NCI-H82 (cell line): ENCODE measurements at regions not wholly inside any gene's neighbourhood (a gene's known extent, or its start where the extent isn't known, plus 50 kb on each side); places are given as distances from the start of the nearest gene placed in this dataset.
A peak's percentile ranks its signal among the peaks of the same experiment; 100 is the strongest.
"Not testable (repeated sequence)": the region's sequence is repeated elsewhere in the genome, so short reads cannot be mapped to it uniquely, and the experiment has no call there.

ENCODE experiments used
- DNase-seq: peaks from one replicate; lab custom pipeline; 2025; lab: John Stamatoyannopoulos, UW

DNA sequence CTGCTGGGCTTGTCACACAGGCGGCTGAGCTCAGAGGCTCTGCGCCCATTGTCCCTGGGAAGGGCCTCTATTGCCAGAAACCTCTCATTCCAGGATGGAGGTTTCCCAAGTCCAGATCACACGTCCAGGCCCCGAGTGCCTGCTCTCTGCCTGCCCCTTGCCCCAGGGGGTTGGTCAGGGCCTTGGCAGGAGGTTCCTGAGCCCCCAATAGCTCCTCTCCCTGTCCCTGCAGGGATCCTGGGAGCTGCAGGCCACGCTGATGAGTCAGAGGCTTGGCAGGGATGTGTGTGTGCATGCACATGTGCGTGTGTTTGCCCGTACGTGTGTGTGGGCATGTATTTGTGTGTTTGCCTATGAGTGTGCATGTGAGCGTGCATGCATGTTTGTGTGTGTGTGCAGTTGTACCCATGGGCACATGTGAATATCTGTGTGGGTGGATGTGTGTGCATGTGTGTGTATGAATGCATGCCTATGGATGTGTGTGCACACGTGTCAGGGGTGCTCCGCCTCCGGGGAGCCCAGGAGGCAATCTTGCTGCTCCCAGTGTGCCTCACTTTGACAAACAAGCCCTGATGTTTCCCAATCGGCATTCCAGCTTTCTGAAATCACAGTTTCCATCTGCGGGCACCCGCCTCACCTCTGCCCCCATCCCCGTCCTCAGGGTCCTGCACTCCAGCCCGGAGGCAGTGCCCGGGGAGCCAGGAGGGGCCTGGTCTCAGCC, 98.4 kb upstream of the GSE1 start:
- DNase-seq, result no peak

DNA sequence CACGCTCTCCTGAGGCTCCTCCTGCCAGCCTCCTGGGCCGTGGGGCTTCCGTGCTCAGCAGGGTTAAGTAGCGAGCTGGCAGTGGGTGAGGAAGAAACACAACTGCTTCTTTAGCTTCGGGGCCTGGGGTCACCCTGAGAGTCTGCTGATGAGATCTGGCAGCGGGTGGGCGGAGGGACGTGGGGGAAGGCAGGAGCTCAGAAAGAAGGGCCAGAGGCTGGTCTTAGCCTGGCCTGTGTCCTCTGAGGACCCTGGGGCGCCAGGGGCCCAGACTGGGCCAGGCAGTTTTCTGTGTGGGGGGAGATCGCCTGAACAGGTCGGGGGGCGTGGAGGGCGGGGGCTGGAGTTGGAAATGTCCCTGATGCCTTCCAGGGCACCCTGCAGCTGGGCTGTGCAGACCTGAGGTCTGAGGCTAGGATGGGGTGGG, 97.8 kb upstream of the GSE1 start:
- DNase-seq, result no peak

DNA sequence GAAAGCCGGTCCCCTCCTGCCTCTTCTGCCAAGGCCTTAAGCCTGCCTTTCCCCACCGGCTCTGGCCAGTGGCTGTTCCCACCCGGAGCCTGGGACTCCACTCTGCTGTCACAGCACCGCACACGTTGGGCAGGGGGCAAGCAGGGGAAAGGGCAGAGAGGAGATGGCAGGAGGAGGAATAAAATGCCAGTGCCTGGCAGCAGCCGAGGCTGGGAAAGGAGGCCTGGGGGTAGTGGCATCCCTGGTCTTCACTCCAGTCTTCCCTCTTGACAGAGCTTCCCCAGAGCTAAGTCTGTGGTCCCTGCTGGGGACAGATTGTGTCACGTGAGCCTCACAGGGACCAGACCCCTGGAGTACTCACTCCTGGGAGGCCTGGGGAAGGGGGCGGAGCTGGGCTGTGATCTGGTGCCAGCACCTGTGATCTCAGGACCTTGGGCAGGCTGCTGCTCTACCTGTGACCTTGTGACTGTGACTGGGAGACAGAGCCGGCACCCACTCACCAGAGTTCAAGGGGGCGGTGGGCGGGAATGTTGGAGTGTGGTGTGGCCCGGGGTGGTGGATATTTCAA, 97.2 kb upstream of the GSE1 start:
- DNase-seq, result peak; percentile 47

DNA sequence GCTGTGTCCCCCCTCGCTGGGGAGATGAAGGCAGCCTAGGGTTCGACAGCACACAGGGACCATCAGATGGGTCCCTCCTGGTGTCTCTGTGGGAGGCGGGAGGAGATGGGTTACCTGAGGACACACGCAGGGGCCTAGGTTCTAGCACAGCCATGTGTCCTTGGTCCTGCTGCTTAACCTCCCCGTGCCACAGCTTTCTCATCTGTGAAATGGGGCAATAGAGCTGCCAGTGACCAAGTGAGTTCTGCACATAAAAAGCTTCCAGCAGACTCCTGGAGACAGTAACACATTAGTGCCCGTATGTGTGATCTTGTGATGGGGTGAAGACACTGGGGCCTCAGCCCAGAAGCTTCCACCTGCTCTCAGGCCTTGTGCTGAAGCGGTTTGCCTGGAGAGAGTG, 96.0 kb upstream of the GSE1 start:
- DNase-seq, result no peak

DNA sequence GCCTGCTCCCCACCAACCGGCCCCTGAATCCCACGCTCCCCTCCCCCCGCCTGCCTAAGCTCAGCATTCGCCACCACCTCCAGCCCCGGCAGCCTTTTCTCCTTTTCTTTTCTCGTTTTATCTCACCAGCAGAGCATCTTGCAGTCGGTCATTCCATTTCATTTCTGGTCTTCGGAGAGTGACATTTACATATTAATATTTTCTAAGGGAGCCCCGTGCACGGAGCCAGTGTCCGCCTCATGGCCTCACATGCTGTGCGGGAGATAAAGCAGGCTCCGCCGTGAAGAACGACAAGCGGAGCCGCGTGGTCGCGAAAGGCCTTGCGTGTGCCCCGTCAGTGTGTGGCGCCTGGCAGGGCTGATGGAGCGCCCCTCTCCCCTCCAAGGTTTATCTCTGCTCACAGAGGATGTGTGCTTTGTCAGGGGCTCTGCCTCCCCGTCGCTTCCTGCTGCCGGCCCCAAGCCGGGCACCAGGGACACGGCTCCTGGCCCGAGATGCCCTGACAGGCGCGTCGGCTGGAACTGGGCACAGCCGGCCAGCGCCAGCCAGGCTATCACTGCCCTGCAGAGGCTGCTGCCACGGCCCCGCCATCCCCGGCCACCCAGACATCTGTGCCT, 95.5 kb upstream of the GSE1 start:
- no peak for DNase-seq

DNA sequence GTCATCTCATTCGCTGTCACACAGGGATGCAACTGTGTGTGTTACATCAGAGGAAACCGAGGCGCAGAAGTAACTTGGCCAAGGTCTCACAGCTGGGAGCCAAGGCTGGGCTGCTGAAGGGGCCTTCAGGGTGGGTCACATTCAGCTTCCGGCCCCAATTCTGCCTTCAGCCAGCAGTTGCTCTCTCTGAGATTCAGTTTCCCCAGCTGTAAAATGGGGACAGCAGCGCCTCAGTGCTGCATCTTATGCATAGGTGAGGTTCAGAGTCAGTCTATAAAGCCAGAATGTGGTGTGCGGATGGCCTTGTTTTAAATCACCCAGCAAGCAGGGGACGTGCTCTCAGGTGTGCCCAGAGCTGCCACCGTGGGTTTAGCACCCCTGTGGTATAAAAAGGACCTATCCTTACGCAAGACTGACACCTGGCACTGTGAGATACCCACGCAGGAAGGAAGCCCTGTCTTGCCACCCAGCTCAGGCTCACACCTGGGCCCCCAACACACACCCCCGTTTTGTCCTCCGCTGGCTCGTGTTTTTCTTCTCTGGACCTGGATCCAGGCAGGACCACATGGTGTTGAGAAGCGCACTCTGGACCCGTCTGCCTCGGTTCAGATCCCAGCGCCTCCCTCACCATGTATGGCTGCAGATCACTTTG, 94.6 kb upstream of the GSE1 start:
- no peak for DNase-seq

DNA sequence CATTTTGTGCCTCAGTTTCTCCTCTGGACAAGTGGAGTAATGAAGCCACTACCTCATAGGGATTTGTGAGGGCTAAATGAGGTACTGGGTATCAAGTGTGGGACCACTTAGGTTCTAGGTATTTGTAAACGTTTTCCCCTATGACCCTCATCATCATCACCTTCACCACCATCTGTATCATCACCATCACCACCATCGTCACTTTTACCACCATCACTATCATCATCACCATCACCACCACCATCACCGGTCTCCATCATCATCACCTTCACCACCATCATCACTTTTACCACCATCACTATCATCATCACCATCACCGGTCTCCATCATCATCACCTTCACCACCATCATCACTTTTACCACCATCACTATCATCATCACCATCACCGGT, 94.1 kb upstream of the GSE1 start:
- DNase-seq, result not testable (repeated sequence)

DNA sequence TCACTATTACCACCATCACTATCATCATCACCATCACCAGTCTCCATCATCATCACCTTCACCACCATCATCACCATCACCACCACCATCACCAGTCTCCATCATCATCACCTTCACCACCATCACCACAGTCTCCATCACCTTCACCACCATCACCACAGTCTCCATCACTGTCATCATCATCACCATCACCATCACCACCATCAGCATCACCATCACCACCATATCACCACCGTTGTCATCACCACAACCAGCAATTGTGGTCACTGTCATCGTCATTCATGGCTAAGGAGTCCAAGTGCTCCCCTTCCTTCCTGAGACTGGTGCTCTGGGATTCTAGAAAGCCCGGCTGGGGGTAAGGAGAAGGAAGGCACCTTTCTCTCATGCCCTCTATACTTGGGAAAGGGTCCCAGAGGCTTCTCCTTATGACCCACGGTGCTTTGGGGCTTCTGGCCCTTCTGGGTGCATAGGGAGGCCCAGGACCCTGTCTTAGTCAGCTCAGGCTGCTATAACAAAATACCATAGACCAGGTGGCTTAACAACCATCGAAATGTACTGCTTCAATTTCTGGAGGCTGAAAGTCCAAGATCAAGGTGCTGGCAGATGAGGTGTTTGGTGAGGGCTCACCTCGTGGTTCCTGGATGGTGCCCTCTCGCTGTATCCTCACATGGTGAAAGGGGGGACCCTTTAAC, 93.4 kb upstream of the GSE1 start:
- no peak for DNase-seq

DNA sequence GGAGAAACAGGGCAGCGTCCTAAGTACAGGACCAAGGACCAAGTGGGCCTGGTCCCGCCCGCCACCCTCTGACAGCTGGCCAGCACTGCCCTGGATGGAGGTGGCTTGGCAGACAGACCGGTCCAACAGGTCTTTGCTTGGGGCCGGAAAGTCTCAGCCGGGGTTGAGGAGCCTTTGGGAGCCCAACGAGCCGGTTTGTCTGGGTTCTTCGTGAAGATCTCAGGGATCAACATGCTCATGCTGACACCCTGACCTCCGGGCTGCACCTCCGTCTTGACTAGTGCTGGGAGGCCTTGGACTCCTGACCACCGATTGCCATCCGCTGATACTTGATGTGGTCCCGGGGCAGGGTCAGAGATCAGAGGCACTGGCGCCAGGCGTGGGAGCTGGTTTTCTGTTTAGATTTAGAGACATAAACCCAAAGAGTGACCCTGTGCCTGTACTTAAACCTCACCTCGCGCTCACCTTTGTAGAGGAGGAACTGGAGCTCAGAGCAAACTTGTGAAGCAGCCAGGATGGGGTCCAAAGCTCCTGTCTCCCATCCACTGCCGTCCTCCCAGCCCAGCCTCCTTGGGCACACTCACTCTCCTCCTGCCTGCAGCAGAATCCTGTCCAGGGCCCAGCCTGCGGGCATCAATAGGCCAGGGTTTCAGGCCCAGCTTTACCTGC, 92.1 kb upstream of the GSE1 start:
- DNase-seq, result no peak

DNA sequence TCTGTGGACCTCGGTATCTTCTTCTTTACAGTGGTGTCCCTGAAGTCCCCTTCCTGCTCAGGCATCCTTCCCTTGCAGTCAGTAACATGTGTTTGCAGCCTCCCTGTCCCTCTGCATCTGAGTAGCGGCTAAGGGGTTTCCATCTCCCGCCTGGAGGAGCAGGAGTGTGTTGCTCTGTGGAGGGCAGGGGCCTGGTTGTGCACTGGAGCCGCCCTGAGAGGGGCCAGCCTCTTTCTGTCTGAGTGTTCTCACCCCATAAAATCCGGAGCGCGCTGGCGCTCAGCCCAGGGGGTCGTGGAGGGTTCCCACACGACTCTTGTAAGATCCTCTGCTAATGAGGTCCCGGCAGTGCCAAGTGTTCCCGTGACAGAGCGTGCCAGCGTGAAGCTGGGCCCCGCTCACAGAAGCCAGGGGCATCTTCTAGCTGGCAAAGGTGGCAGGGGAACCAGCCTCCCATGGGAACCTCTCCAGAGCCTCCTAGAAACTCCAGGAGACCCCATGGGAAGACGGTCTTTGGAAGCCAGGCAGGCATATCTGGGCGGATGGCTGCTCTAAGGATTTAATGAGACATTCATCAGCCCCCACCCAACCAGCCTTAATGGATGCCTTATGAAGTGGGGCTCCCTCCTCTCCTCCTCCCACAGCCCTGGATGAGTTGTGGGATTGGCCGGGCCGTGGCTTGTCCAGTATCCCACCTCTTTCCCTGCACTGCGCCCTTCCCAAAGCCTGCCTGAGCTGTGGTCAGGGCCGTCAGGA, 91.4 kb upstream of the GSE1 start:
- no peak for DNase-seq

DNA sequence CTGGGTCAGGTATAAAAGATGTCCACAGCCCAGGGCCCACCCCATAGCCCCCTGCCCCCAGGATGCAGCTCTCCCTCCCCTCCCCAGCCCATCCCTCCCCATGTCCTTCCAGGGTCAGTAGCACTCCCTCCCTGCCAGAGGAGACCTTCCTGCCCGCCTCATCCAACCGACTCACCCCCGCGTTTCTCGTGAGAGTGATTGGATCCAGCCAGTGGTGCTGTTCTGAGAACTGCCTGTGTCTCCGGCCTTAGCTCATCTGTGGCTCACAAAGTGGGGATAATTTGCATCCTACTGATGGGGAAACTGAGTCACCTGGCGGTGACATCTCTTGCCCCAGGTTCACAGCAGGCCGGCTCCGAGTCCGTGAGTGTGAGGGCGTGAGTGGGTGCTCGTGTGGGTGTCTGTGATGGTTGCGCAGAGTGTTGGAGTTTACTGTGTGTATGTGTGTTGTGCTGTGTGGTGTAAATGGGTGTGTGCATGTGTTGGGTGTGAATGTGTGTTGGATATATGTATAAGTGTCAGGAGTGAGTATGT, 90.7 kb upstream of the GSE1 start:
- DNase-seq, result no peak

DNA sequence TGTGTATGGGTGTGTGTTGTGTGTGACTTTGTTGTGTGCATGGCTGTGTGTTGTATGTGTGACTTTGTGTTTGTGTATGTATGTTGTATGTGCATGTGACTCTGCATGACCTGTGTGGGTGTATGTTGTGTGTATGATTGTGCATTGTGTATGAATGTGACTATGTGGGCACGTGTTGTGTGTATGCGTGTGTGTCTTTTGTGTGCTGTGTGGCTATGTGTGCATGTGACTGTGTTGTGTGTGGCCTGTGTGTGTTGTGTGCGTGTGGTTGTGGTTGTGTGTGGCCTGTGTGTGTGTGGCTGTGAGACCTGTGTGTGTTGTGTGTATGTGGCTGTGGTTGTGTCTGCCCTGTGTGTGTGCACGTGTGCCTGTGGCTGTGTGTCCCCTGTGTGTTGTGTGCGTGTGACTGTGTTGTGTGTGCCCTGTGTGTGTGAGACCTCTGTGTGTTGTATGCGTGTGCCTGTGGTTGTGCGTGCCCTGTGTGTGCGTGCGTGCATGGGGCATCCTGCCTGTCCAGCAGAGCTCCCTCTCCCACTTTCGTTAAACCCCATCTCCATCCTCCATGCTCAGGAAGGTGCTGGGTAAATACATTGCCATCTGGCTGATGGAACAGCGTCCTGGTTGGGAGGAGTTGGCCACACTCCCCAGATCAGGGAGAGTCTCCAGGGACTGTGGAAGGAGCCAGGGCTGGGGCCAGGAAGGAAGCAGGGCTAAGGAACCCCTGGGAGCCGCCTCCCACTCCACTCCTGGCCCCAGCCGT, 90.1 kb upstream of the GSE1 start:
- DNase-seq, result peak; percentile 95

DNA sequence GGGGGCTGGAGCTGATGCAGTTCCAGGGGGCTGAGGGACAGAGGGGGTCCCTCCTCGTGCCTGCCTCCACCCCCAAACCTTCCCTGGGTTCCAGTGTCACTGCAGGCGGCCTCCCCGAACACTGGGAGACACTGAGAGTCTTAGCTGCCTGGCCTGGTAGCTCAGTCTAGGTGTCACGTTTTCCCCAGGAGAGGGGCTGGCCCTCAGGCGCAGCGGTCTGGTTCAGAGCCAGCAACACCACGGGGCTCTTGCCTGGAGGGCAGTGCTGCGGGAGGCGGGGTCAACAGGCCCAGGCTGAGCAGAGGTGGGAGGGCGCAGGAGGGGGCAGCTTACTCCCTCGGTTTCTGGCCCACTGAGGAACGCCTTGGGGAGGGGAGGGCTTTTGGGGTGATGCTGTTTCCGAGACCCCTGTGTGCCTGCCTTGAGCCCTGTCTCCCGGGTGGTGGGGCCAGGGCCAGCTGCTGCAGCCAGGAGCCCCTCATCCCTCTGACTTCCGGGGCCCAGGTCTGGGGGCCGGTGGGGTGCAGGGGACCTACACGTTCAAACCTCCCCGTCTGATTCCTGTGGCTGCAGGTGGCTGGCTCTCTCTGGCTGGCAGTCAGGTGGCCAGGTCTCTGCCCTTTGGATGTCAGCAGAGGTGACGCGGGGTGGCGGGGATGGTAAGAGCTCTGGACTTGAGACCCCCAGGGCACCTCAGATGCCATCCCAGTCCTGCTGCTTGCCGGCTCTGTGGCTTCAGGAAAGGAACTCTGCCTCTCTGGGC, 89.3 kb upstream of the GSE1 start:
- DNase-seq, result peak; percentile 72

DNA sequence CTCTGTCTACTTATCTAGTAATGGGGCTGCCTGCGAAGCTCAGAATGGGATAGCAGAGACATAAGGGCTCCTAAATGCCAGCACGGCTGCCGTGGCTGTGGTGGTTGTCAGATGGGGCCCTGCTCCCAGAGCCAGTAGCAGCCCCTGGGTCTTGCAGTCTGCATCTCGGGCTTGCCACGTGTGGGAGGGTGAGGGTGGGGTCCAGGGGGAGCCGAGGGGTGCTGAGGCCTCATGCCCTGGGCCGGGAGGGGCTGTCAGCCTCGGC, 88.8 kb upstream of the GSE1 start:
- DNase-seq, result no peak

DNA sequence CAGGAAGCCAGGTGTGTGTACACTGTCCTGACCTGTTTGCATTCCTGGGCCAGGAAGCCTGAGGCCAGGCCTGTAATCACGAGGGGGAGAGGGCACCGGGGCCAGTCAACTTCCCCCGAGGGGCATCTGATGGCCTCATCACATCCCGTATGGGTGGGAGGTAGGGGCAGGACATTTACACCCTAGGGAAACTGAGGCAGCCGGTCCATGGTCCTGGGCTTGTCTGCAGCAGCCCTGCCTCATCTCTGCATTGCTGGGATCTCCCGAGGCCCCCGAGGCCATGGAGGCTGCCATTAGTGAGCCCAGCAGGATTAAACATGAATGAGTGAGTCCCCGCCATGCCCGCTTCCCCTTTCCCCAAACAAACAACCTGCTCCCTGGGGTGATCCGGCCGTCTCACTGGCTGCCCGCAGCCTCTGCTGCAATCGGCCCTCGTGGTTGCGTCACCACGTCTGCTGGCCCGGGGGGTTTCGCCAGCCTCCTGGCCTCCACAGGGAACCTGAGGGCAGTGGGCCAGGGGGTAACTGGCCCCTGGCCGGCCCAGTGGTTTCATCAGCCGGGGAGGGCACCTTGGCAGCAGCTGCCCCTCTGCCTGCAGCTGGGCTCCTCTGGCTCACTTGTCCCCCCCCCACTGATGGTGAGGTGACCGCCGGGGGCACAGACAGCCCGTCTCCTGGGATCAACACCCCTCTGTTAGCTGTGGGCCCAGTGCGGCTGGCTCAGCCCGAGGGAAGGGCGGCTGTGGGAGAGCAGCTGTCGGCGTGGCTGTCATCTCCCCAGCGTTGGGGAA, 88.3 kb upstream of the GSE1 start:
- peak; percentile 70 for DNase-seq

DNA sequence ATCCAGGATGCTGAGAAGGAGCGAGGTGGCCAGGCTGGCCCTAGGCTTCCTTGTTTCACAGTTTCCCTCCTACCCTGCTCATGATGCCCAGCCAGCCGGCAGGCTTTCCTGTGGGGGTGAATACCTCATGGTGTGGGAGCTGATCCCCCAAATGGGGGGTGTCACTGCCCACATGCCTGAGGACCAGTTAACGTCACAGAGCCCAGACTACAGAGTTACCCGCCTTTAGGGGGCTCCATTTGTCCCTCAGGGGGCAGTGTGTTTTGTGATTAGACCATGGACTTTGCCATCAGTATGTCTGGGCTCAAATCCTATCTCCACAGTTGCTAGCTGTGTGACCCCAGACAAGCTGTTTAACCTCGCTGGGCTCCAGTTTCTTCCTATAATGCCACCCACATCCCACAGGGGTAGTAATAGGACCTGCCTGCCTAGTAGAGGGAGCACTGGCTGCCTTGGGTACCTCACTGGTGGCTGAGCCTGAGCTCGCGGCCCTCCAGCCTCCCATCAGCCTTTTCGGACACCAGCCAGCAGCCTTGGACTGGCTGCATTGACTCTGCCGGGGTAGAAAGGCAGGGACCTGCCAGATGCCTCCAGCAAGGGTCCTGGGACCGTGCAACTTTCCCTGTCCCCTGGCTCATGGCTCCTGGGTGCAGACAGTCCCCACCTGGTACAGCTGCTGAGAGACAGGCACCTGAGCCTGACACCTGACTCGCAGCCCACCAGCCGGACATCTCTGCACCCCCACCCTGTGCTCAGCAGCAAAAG, 87.5 kb upstream of the GSE1 start:
- DNase-seq, result no peak

DNA sequence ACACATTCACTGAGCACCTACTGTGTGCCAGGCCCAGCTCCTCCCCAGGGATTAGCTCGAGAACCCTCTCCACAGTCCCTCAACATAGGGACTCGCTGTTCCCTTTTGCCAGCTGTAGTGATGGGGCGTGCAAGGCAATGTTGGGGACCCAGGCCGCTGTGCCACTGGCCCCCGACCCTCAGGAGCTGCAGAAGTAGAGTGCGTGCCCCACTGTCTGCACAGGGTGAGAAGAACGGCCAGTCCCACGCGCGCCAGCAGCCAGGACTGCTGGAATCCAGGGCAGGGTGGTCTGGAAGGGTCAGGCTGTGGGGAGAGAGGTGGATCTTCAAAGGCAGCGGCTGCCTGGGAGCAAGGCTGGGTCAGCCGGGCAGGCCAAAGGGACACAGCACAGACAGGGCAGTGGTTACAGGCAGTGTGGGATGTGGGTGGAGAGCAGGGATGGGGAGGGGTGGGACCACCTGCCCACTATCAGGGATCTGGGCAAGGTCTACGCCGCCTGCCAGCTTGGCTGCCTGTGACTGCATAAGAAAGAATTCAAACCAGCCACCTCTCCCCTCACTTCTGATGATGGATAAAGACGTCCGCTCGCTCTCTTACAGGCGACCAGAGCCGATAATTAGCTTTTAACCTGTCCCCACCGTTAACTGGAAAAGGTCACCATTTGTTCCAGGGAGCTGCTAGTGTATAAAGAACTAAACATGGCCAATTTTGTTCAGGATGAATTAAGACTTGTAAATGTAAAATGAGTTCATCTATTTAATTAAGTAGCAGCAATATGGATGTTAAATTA, 86.7 kb upstream of the GSE1 start:
- DNase-seq, result peak; percentile 47
